ENCODE measurements at regions not wholly inside any gene's neighbourhood (a gene's known extent, or its start where the extent isn't known, plus 50 kb on each side); places are given as distances from the start of the nearest gene placed in this dataset.

DNA sequence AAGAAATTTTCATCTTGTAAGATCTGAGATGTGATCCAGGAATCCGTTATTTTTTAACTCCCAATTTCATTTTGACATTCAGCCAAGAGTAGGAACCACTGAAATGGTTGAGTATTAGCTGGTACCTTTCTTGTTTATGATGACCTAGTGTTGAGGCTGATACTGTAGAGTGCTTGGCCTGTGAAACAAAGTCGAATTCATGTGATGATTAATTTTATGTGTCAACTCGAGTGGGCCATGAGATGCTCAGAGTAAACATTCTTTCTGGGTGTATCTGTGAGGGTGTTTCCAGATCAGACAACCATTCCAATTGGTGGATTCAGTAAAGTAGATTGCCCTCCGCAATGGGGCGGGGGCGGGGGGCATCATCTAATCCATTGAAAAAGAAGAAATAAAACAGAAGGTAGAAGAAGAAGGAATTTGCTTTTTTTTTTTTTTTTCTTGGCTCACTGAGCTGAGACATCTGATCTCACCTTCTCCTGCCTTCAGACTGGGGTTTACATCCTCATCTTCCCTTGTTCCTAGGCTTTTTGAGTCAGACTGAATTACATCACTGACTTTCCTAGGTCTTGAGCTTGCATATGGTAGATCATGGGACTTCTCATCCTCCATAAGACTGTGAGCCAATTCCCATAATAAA, 264.6 kb upstream of the KCNJ16 start:
- H3K27ac ChIP-seq, result no peak overlapping the region
- no peaks in the 10 kb centered on the region for H3K27me3 ChIP-seq
- no peaks in the 10 kb centered on the region for H3K36me3 ChIP-seq
- H3K4me1 ChIP-seq, result no peaks in the 10 kb centered on the region
- intact Hi-C loops (cut with DNase I), result no loop called here
- TF ChIP-seq, protein P1, sequence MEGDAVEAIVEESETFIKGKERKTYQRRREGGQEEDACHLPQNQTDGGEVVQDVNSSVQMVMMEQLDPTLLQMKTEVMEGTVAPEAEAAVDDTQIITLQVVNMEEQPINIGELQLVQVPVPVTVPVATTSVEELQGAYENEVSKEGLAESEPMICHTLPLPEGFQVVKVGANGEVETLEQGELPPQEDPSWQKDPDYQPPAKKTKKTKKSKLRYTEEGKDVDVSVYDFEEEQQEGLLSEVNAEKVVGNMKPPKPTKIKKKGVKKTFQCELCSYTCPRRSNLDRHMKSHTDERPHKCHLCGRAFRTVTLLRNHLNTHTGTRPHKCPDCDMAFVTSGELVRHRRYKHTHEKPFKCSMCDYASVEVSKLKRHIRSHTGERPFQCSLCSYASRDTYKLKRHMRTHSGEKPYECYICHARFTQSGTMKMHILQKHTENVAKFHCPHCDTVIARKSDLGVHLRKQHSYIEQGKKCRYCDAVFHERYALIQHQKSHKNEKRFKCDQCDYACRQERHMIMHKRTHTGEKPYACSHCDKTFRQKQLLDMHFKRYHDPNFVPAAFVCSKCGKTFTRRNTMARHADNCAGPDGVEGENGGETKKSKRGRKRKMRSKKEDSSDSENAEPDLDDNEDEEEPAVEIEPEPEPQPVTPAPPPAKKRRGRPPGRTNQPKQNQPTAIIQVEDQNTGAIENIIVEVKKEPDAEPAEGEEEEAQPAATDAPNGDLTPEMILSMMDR (IDR thresholded peaks at IDR 0.05), result no peak
- TF ChIP-seq POLR2A (IDR thresholded peaks at IDR 0.05), result no peak
- H3K4me3 ChIP-seq, result no peak overlapping the region
- ATAC-seq, result no peak
- H3K9me3 ChIP-seq, result no peaks in the 10 kb centered on the region
- WGBS (ENCODE audit: insufficient coverage, low coverage, low lambda C conversion rate, missing lambda C conversion rate), result 59% methylated on average over 6 of the region's 6 CpGs
- DNase-seq, result no peak

DNA sequence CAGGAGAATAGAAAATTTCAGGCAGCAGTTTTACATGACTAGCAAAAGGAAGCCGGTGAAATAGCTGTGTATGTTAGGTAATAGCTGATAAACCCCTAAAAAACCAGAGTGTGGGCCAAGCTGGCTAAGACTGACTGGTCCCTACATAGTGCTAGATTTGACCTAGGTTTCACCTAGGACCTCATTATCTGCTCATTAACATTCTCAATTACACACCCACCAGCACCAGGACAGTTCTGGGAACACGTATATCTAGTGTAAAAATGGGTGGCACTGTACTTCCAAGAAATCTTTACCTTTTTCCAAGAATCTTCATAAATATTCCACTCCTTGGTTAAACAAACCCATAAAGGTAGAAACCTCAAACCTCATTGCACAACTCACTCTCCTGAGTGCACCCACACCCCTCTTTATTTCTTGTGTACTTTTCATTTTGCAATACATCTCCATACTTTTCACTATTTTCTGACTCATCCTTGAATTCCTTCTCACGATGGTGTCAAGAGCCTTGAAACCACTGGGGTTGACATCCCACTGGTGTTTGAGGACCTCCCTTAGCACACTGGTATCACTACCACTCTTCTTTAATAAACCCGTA, 262.7 kb upstream of the KCNJ16 start:
- no peak overlapping the region for H3K27ac ChIP-seq
- H3K27me3 ChIP-seq, result no peaks in the 10 kb centered on the region
- H3K36me3 ChIP-seq, result no peaks in the 10 kb centered on the region
- WGBS (ENCODE audit: insufficient coverage, low coverage, low lambda C conversion rate, missing lambda C conversion rate), result 69% methylated on average over 4 of the region's 4 CpGs
- intact Hi-C loops (cut with DNase I), result no loop called here
- ATAC-seq, result no peak
- no peaks in the 10 kb centered on the region for H3K4me1 ChIP-seq
- DNase-seq, result no peak
- TF ChIP-seq POLR2A (IDR thresholded peaks at IDR 0.05), result no peak
- TF ChIP-seq, protein P1 (IDR thresholded peaks at IDR 0.05), result no peak
- no peaks in the 10 kb centered on the region for H3K9me3 ChIP-seq
- H3K4me3 ChIP-seq, result no peak overlapping the region

DNA sequence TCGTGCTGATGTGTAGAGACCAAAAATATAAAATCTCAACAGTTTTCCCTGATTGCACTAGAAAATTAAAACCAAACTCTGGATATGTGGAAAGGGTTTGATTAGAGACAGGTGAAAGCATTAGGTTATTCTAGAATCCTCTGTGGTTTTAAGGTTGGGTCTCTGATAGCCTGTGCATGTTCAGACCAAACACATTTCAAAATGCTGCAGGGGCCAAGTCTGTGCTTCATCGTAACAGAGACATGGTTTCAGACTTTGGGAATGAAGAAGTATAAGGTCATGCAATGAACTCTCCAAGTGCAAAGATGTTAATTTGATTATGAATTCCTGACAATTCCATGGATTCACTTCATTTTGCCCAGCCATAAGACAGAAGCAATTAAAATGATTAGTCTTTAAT, 261.0 kb upstream of the KCNJ16 start:
- no peak overlapping the region for H3K27ac ChIP-seq
- H3K9me3 ChIP-seq, result no peaks in the 10 kb centered on the region
- 41% methylated on average over 2 of the region's 2 CpGs for WGBS (ENCODE audit: insufficient coverage, low coverage, low lambda C conversion rate, missing lambda C conversion rate)
- no peak overlapping the region for H3K4me3 ChIP-seq
- intact Hi-C loops (cut with DNase I), result no loop called here
- TF ChIP-seq POLR2A (IDR thresholded peaks at IDR 0.05), result no peak
- TF ChIP-seq, protein P1 (IDR thresholded peaks at IDR 0.05), result no peak
- H3K4me1 ChIP-seq, result no peaks in the 10 kb centered on the region
- no peaks in the 10 kb centered on the region for H3K36me3 ChIP-seq
- no peak for DNase-seq
- ATAC-seq, result no peak
- H3K27me3 ChIP-seq, result no peaks in the 10 kb centered on the region

DNA sequence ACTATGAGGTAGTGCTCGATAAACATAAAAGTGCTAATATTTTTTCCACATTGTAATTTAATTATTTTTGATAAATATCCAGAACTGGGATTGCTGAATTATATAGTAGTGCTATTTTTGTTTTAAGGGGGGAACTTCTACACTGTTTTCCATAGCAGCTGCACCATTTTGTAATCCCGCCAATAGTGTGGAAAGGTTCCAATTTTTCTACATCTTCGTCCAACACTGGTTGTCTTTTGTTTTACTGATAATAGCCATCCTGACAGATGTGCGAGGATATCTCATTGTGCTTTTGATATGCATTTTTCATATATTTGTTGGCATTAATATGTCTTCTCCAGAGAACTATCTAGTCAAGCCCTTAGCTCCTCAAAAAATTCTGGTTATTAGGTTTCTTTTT, 259.6 kb upstream of the KCNJ16 start:
- no peaks in the 10 kb centered on the region for H3K27me3 ChIP-seq
- H3K4me1 ChIP-seq, result no peaks in the 10 kb centered on the region
- no peaks in the 10 kb centered on the region for H3K9me3 ChIP-seq
- 56% methylated on average over 4 of the region's 4 CpGs for WGBS (ENCODE audit: insufficient coverage, low coverage, low lambda C conversion rate, missing lambda C conversion rate)
- H3K27ac ChIP-seq, result no peak overlapping the region
- intact Hi-C loops (cut with DNase I), result no loop called here
- no peak overlapping the region for H3K4me3 ChIP-seq
- no peaks in the 10 kb centered on the region for H3K36me3 ChIP-seq
- no peak for TF ChIP-seq POLR2A (IDR thresholded peaks at IDR 0.05)
- TF ChIP-seq, protein P1 (IDR thresholded peaks at IDR 0.05), result no peak
- no peak for ATAC-seq
- no peak for DNase-seq
